ENCODE measurements at regions not wholly inside any gene's neighbourhood (a gene's known extent, or its start where the extent isn't known, plus 50 kb on each side); places are given as distances from the start of the nearest gene placed in this dataset.

- TF ChIP-seq GATA1 (IDR thresholded peaks at IDR 0.05; ENCODE audit: low read depth, low read length) (no peak), POLR2A (IDR thresholded peaks at IDR 0.05; ENCODE audit: low read length) (no peak)
These were observed 155.2 kb upstream of the AVPR1A start for GRCh38 chr12:63305901-63306875.

All from erythroblast (primary cell).